ENCODE measurements at regions not wholly inside any gene's neighbourhood (a gene's known extent, or its start where the extent isn't known, plus 50 kb on each side); places are given as distances from the start of the nearest gene placed in this dataset.

DNA sequence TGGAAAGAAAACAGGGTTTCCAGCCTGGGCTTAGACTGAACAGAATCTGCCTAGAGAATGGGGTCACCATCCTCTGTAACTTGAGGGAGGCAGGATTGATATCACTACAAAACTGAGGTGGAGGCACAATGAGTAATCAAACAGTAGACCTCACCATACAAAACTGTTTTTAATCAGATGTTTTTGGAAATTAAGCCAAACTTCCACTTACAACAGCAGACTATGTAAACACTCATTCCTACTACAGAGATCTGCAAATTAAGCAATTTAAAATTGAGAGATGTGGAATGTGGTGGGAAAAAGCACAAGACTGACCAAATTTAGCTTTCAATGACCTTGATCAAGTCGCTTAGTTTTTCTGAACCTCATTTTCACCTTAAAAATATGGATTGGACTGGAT, 104.3 kb upstream of the SLC38A4 start:
- WGBS (ENCODE audit: extremely low coverage, insufficient read length, low lambda C conversion rate): no CpG with 5 or more reads among the region's 1 CpG
- Histone ChIP-seq H2BK120ac (ENCODE audit: low read depth, low read length, poor library complexity, severe bottlenecking) (no peak overlapping the region), H4K5ac (ENCODE audit: insufficient read length, low read depth, low read length) (no peak overlapping the region), H2BK20ac (ENCODE audit: low read depth, low read length, poor library complexity, severe bottlenecking) (no peak overlapping the region), H3K23ac (ENCODE audit: insufficient read length, low read depth, low read length) (no peak overlapping the region), H3K4ac (ENCODE audit: low read depth, low read length) (no peak overlapping the region), H4K91ac (ENCODE audit: insufficient read length, low read depth, low read length) (no peak overlapping the region), H3K27me3 (ENCODE audit: insufficient read depth, low read length) (no peaks in the 10 kb centered on the region), H3K4me2 (ENCODE audit: insufficient read depth, insufficient read length, low read length) (no peak overlapping the region), H3K9ac (ENCODE audit: extremely low read depth, insufficient read length, low read length) (no peak overlapping the region), H3K14ac (ENCODE audit: insufficient read depth, low read length) (no peak overlapping the region), H4K8ac (replicated peaks; ENCODE audit: insufficient read length, low read depth, low read length) (no peak overlapping the region), H2AFZ (ENCODE audit: low read length) (no peak overlapping the region), H3K23me2 (ENCODE audit: insufficient read length, low read depth, low read length, poor library complexity, severe bottlenecking) (no peaks in the 10 kb centered on the region), H3K18ac (ENCODE audit: insufficient read length, low read depth, low read length) (no peak overlapping the region), H3K27ac (ENCODE audit: insufficient read length, low read depth, low read length) (no peak overlapping the region), H2BK12ac (ENCODE audit: insufficient read length, low read depth, low read length) (no peak overlapping the region), H3K9me3 (ENCODE audit: control insufficient read depth, low read depth, low read length) (no peaks in the 10 kb centered on the region), H3K79me2 (ENCODE audit: insufficient read depth, low read length) (no peaks in the 10 kb centered on the region), H3T11ph (ENCODE audit: low read length) (no peak overlapping the region), H3K56ac (ENCODE audit: insufficient read length, low read depth, low read length) (no peak overlapping the region), H2AK5ac (ENCODE audit: insufficient read length, low read length) (no peak overlapping the region), H2BK5ac (ENCODE audit: insufficient read length, low read length) (no peak overlapping the region), H3K4me1 (ENCODE audit: insufficient read depth, low read length) (no peaks in the 10 kb centered on the region), H3K79me1 (ENCODE audit: insufficient read depth, low read depth, low read length, poor library complexity, severe bottlenecking) (no peaks in the 10 kb centered on the region), H2BK15ac (ENCODE audit: low read depth, low read length) (no peak overlapping the region), H4K20me1 (ENCODE audit: control insufficient read depth, insufficient read depth, insufficient read length) (no peaks in the 10 kb centered on the region)
- Mint-ChIP-seq H3K27ac (no peak overlapping the region), H3K27me3 (ENCODE audit: low read depth) (peaks cover 1% of the 10 kb centered on the region; the same call in 1 of the 2 replicates), H3K4me1 (no peaks in the 10 kb centered on the region), H3K36me3 (ENCODE audit: insufficient read depth in 1 of 3, low read depth in 3 of 3) (peaks cover 0 to 8% (median 2%) of the 10 kb centered on the region in 3 experiments; a peak in 2 of 7 replicates), H3K4me3 (no peak overlapping the region), H3K9me3 (peaks cover 10 to 14% of the 10 kb centered on the region in 2 experiments; a peak in 4 of 5 replicates)
- DNase-seq: no peak
- TF ChIP-seq, protein P1, sequence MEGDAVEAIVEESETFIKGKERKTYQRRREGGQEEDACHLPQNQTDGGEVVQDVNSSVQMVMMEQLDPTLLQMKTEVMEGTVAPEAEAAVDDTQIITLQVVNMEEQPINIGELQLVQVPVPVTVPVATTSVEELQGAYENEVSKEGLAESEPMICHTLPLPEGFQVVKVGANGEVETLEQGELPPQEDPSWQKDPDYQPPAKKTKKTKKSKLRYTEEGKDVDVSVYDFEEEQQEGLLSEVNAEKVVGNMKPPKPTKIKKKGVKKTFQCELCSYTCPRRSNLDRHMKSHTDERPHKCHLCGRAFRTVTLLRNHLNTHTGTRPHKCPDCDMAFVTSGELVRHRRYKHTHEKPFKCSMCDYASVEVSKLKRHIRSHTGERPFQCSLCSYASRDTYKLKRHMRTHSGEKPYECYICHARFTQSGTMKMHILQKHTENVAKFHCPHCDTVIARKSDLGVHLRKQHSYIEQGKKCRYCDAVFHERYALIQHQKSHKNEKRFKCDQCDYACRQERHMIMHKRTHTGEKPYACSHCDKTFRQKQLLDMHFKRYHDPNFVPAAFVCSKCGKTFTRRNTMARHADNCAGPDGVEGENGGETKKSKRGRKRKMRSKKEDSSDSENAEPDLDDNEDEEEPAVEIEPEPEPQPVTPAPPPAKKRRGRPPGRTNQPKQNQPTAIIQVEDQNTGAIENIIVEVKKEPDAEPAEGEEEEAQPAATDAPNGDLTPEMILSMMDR (conservative IDR thresholded peaks at IDR 0.05): no peak

Data from H9 (cell line).